ENCODE measurements at regions not wholly inside any gene's neighbourhood (a gene's known extent, or its start where the extent isn't known, plus 50 kb on each side); places are given as distances from the start of the nearest gene placed in this dataset.
"Not testable (repeated sequence)": the region's sequence is repeated elsewhere in the genome, so short reads cannot be mapped to it uniquely, and the experiment has no call there.

DNA sequence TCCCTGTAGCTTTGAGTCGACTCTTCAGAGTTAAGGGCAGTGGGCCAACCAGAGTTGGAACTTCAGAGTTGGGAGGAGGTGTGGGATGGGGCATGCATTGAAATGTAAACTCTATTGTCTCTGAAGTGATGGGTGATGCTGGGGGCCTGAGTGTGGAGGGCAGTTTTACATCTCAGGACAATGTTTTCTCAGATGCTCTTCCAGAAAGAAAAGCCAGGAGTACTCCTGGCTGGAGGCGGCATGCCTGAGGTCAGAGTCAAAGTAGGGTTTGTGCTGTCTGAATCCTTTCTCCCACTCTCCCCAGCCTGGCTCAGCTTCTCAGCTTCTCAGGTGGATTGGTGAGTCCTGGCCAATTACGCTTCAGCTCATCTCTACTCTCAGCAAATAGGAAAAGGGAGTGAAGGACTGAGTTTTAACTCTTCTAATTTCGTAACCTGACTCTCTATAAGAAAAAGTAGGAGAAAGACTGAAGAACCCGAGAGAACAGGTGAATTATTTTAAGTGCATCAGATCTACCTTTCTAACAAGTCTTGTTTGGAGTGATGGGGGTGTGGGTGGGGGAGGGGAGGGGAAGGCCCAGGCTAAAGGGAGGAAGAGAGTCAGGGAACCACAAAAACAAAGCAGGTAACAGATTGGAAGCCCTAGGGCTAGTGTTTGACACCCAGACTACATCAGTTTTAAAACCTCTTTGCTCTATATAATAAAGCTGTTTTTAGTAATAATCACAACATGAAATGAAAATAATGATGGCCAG lies 107.5 kb upstream of the PELI1 start:
- no peak overlapping the region for H3K9ac ChIP-seq (ENCODE audit: low read length)
- no peaks in the 10 kb centered on the region for H3K79me2 ChIP-seq (replicated peaks; ENCODE audit: insufficient read depth, low read length)
- H3K36me3 ChIP-seq (ENCODE audit: insufficient read depth, low read length): no peaks in the 10 kb centered on the region
- TF ChIP-seq MXI1 (conservative IDR thresholded peaks at IDR 0.05; ENCODE audit: poor library complexity, severe bottlenecking) (no peak), REST (IDR thresholded peaks at IDR 0.05; ENCODE audit: borderline replicate concordance) (no peak), SMC3 (conservative IDR thresholded peaks at IDR 0.05; ENCODE audit: poor library complexity) (no peak), EP300 (conservative IDR thresholded peaks at IDR 0.05; ENCODE audit: poor library complexity, severe bottlenecking) (no peak), RAD21 (conservative IDR thresholded peaks at IDR 0.05) (no peak), TAF1 (IDR thresholded peaks at IDR 0.05; ENCODE audit: low read depth) (no peak), POLR2AphosphoS5 (IDR thresholded peaks at IDR 0.05) (no peak), EZH2 (IDR thresholded peaks at IDR 0.05; ENCODE audit: borderline replicate concordance, insufficient read depth, low read length, poor library complexity, severe bottlenecking) (no peak)
- no peaks in the 10 kb centered on the region for H3K27me3 ChIP-seq (ENCODE audit: insufficient read depth, low read depth, low read length)
- H3K9me2 ChIP-seq (ENCODE audit: insufficient read depth, low read length): no peaks in the 10 kb centered on the region
- no peaks in the 10 kb centered on the region for H3F3A ChIP-seq (ENCODE audit: insufficient read depth, low read length, poor library complexity, severe bottlenecking)
- H3K4me3 ChIP-seq (ENCODE audit: low read length): no peak overlapping the region
- H3K9me3 ChIP-seq (ENCODE audit: low read length): no peaks in the 10 kb centered on the region
- no peak overlapping the region for H3K4me2 ChIP-seq (ENCODE audit: low read length)
- H3K27ac ChIP-seq (ENCODE audit: low read length): no peak overlapping the region
- no peak overlapping the region for H2AFZ ChIP-seq (ENCODE audit: low read depth, low read length)
- no peaks in the 10 kb centered on the region for H4K20me1 ChIP-seq (ENCODE audit: insufficient read depth)

GRCh38 chr2:64252251-64252978 lies 108.2 kb upstream of the PELI1 start:
- not testable (repeated sequence) for H3K79me2 ChIP-seq (replicated peaks; ENCODE audit: insufficient read depth, low read length); H3K36me3 ChIP-seq (ENCODE audit: insufficient read depth, low read length); H3K4me3 ChIP-seq (ENCODE audit: low read length); H4K20me1 ChIP-seq (ENCODE audit: insufficient read depth); H3K9me3 ChIP-seq (ENCODE audit: low read length); H3K9ac ChIP-seq (ENCODE audit: low read length); H3K4me2 ChIP-seq (ENCODE audit: low read length); H3K27ac ChIP-seq (ENCODE audit: low read length); H3K27me3 ChIP-seq (ENCODE audit: insufficient read depth, low read depth, low read length); H2AFZ ChIP-seq (ENCODE audit: low read depth, low read length); H3K9me2 ChIP-seq (ENCODE audit: insufficient read depth, low read length); H3F3A ChIP-seq (ENCODE audit: insufficient read depth, low read length, poor library complexity, severe bottlenecking)

DNA sequence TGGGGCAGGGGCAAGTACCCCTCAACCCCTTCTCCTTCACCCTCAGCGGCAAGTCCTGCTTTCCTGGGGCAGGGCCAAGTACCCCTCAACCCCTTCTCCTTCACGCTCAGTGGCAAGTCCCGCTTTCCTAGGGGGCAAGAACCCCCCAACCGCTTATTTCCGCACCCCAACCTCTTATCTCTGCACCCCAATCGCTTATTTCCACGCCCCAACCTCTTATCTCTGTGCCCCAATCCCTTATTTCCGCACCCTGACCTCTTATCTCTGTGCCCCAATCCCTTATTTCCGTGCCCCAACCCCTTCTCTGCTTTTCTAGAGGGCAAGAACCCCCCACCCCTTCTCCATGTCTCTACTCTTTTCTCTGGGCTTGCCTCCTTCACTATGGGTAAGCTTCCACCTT lies 109.2 kb upstream of the PELI1 start:
- H2AFZ ChIP-seq (ENCODE audit: low read depth, low read length); H3K27me3 ChIP-seq (ENCODE audit: insufficient read depth, low read depth, low read length); H3F3A ChIP-seq (ENCODE audit: insufficient read depth, low read length, poor library complexity, severe bottlenecking); H4K20me1 ChIP-seq (ENCODE audit: insufficient read depth); H3K9ac ChIP-seq (ENCODE audit: low read length); H3K27ac ChIP-seq (ENCODE audit: low read length); H3K36me3 ChIP-seq (ENCODE audit: insufficient read depth, low read length); H3K9me2 ChIP-seq (ENCODE audit: insufficient read depth, low read length); H3K4me2 ChIP-seq (ENCODE audit: low read length); H3K9me3 ChIP-seq (ENCODE audit: low read length); H3K79me2 ChIP-seq (replicated peaks; ENCODE audit: insufficient read depth, low read length); H3K4me3 ChIP-seq (ENCODE audit: low read length): not testable (repeated sequence)
